GM12878 (cell line): ENCODE measurements at regions not wholly inside any gene's neighbourhood (a gene's known extent, or its start where the extent isn't known, plus 50 kb on each side); places are given as distances from the start of the nearest gene placed in this dataset.

Source experiments
- ATAC-seq: fragments of 200-7000 bp; cut with Tn5 transposase; 3 replicates; pipeline ENCODE4 v1.9.1; 2020; ENCODE audit warnings: mild to moderate bottlenecking, moderate library complexity
- BruUV-seq: library from RNA; stranded (reverse); fragments of 400-500 nt; replicated peaks from 2 replicates; lab custom pipeline; 2021; lab: Mats Ljungman, UMichigan
- CTCF ChIA-PET: fragments of 300-600 bp; sonication (Branson Sonifier 250); formaldehyde crosslinking; extraction: SDS; loops from one replicate; lab custom pipeline; 2021; ENCODE audit warnings: inconsistent platforms; lab: Yijun Ruan, JAX
- POLR2A ChIA-PET: fragments of 350-600 bp; formaldehyde crosslinking; extraction: SDS; loops from one replicate; lab custom pipeline; 2021; ENCODE audit warnings: inconsistent platforms; lab: Charles Lee
- RAD21 ChIA-PET: fragments of 300-600 bp; sonication (Branson Sonifier 250); formaldehyde crosslinking; loops from one replicate; lab custom pipeline; 2023; ENCODE audit warnings: antibody characterized with exemption; ENCODE audit not compliant: unreplicated experiment; lab: Charles Lee
- SMC1A ChIA-PET: fragments of 300-600 bp; sonication (Branson Sonifier 250); formaldehyde crosslinking; loops from one replicate; lab custom pipeline; 2023; ENCODE audit not compliant: unreplicated experiment, uncharacterized antibody; lab: Charles Lee
- DNase-seq: peaks from one replicate; pipeline ENCODE4 v3.0.0-alpha.2; 2011; ENCODE audit warnings: low read depth, low spot score
- FAIRE-seq: peaks from 3 replicates; lab custom pipeline; 2011; peaks lifted over from hg19 to GRCh38; lab: Jason Lieb, UNC
- H2AFZ ChIP-seq: 2 replicates; pipeline ENCODE4 v1.6.0; 2011; ENCODE audit warnings: low read depth, low read length, control low read depth; ENCODE audit not compliant: control insufficient read depth
- H3K27ac ChIP-seq: 2 replicates; pipeline ENCODE4 v1.5.1; 2011; ENCODE audit warnings: control low read depth; ENCODE audit not compliant: control insufficient read depth, insufficient read depth
- H3K27me3 ChIP-seq, 2 experiments: replicated peaks in 1 of 2; 2 replicates each; pipeline versions ENCODE4 v1.6.0 to v1.6.1; 2011; ENCODE audit warnings: low read length in 1 of 2; ENCODE audit not compliant: control insufficient read depth in 2 of 2, insufficient read depth in 2 of 2
- H3K36me3 ChIP-seq, 2 experiments: 2 replicates each; pipeline ENCODE4 v1.5.1; 2011; ENCODE audit warnings: low read length in 1 of 2; ENCODE audit not compliant: control insufficient read depth in 2 of 2, insufficient read depth in 2 of 2
- H3K4me1 ChIP-seq: 2 replicates; pipeline ENCODE4 v1.6.1; 2011; ENCODE audit warnings: mild to moderate bottlenecking, low read length, moderate library complexity, mixed read lengths; ENCODE audit not compliant: control insufficient read depth, insufficient read depth
- H3K4me2 ChIP-seq: 2 replicates; pipeline ENCODE4 v1.6.0; 2011; ENCODE audit warnings: control low read depth; ENCODE audit not compliant: control insufficient read depth, insufficient read depth
- H3K4me3 ChIP-seq: fragments of 200-600 bp; sonication (generic); 2 replicates; pipeline ENCODE4 v1.5.1; 2016
- H3K79me2 ChIP-seq: 2 replicates; pipeline ENCODE4 v1.6.0; 2011; ENCODE audit warnings: low read length; ENCODE audit not compliant: control insufficient read depth, insufficient read depth
- H3K9ac ChIP-seq: 2 replicates; pipeline ENCODE4 v1.8.0; 2011; ENCODE audit warnings: low read length, control low read depth, mixed read lengths; ENCODE audit not compliant: control insufficient read depth, insufficient read depth
- H3K9me3 ChIP-seq: replicated peaks from 3 replicates; pipeline ENCODE4 v1.5.1; 2011; ENCODE audit warnings: mild to moderate bottlenecking, low read length; ENCODE audit not compliant: control insufficient read depth, insufficient read depth
- H4K20me1 ChIP-seq: 2 replicates; pipeline ENCODE4 v1.6.0; 2011; ENCODE audit not compliant: control insufficient read depth, insufficient read depth
- EGR1 ChIP-seq, 2 experiments: IDR thresholded peaks; 1 replicate in 1 of 2; 2 replicates in 1 of 2; pipeline ENCODE4 v1.6.1; 2011 to 2012; ENCODE audit warnings: low read depth in 2 of 2, low read length in 2 of 2, borderline replicate concordance in 1 of 2, mild to moderate bottlenecking in 1 of 2, moderate library complexity in 1 of 2
- MYC ChIP-seq: IDR thresholded peaks from 2 replicates; pipeline ENCODE4 v1.6.1; 2011; ENCODE audit warnings: mild to moderate bottlenecking, low read length, moderate library complexity, inconsistent platforms; ENCODE audit not compliant: insufficient read depth, insufficient replicate concordance, insufficient read length, severe bottlenecking
- PAX5 ChIP-seq: IDR thresholded peaks from 2 replicates; pipeline ENCODE4 v1.6.1; 2011; ENCODE audit warnings: low read depth, low read length, borderline replicate concordance
- PML ChIP-seq: IDR thresholded peaks from 2 replicates; pipeline ENCODE4 v1.6.1; 2012; ENCODE audit warnings: low read length, inconsistent platforms
- RB1 ChIP-seq: fragments of 450-650 bp; formaldehyde crosslinking; IDR thresholded peaks from 2 replicates; pipeline ENCODE4 v1.6.1; 2017; ENCODE audit warnings: mild to moderate bottlenecking, borderline replicate concordance
- RUNX3 ChIP-seq: IDR thresholded peaks from 2 replicates; pipeline ENCODE4 v1.6.1; 2012; ENCODE audit warnings: low read length, inconsistent platforms
- SP1 ChIP-seq: IDR thresholded peaks from one replicate; pipeline ENCODE4 v1.6.1; 2011; ENCODE audit warnings: low read depth, low read length
- ZNF207 ChIP-seq: fragments of 450-650 bp; IDR thresholded peaks from 2 replicates; pipeline ENCODE4 v1.6.1; 2014; ENCODE audit warnings: antibody characterized with exemption, mild to moderate bottlenecking, borderline replicate concordance
- ZNF274 ChIP-seq: IDR thresholded peaks from one replicate; pipeline ENCODE4 v1.8.0; 2011; ENCODE audit not compliant: insufficient read length, insufficient read depth
- WGBS: methylation state at CpG from one replicate; pipeline ENCODE4 v1.1.6; 2016; ENCODE audit warnings: low lambda C conversion rate; ENCODE audit not compliant: insufficient replicate concordance, insufficient coverage; ENCODE audit errors: missing lambda C conversion rate; 5-methylcytosine and 5-hydroxymethylcytosine counted together
- in situ Hi-C: fragments of 300-500 bp; cut with MboI; formaldehyde crosslinking; loops from 9 replicates; pipeline ENCODE4 v1.14.3; 2018; ENCODE audit warnings: mixed read lengths
- intact Hi-C: fragments of 100-400 bp; cut with micrococcal nuclease; formaldehyde crosslinking; loops from one replicate; pipeline ENCODE4 v1.14.2; 2022; ENCODE audit not compliant: unreplicated experiment

DNA sequence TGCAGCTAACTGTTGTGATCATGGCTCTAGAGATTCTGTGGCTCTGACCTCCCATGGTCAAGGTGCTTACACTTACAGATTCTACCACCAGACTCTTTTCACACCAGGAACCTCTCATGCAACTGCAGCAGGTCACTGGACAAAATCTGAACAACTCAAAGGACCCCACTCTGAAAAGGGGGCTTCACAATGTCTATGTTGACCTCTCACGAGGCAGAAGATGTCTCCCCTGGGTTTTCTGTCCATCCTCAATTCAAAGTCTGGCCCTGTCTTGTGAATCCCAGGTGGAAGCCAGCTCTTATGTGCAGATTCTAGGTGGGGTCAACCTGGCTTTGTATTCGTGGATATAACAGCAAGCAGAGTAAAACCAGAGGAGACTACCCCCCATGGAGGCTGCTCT, 118.6 kb upstream of the ZNF479 start:
- no peaks in the 10 kb centered on the region for H3K79me2 ChIP-seq
- no peaks in the 10 kb centered on the region for H3K4me1 ChIP-seq
- H3K27ac ChIP-seq: no peak overlapping the region
- RAD21 ChIA-PET: no interaction called here
- POLR2A ChIA-PET: no interaction called here
- in situ Hi-C loops (no loop called here), intact Hi-C loops (no loop called here)
- ATAC-seq (no peak), DNase-seq (no peak), FAIRE-seq (no peak)
- SMC1A ChIA-PET: no interaction called here
- H3K4me3 ChIP-seq: no peak overlapping the region
- H3K4me2 ChIP-seq: no peak overlapping the region
- no peak overlapping the region for H2AFZ ChIP-seq
- no peaks in the 10 kb centered on the region for H4K20me1 ChIP-seq
- no peak for TF ChIP-seq ZNF274
- no peak for TF ChIP-seq RB1
- TF ChIP-seq EGR1 (IDR thresholded peaks at IDR 0.05; ENCODE audit: borderline replicate concordance in 1 of 2, low read depth in 2 of 2, low read length in 2 of 2): no peak
- no peak for TF ChIP-seq SP1
- TF ChIP-seq ZNF207: no peak
- TF ChIP-seq PAX5: no peak
- TF ChIP-seq RUNX3: no peak
- no peak for TF ChIP-seq MYC
- no peak for TF ChIP-seq PML
- no peaks in the 10 kb centered on the region for H3K36me3 ChIP-seq
- H3K27me3 ChIP-seq: no peaks in the 10 kb centered on the region
- no peak overlapping the region for H3K9ac ChIP-seq
- BruUV-seq: no TSS peak
- no peaks in the 10 kb centered on the region; the same call in 2 of the 3 replicates for H3K9me3 ChIP-seq
- CTCF ChIA-PET: no interaction called here
- 0% methylated on average over 2 of the region's 2 CpGs for WGBS
